ENCODE measurements at regions not wholly inside any gene's neighbourhood (a gene's known extent, or its start where the extent isn't known, plus 50 kb on each side); places are given as distances from the start of the nearest gene placed in this dataset.

DNA sequence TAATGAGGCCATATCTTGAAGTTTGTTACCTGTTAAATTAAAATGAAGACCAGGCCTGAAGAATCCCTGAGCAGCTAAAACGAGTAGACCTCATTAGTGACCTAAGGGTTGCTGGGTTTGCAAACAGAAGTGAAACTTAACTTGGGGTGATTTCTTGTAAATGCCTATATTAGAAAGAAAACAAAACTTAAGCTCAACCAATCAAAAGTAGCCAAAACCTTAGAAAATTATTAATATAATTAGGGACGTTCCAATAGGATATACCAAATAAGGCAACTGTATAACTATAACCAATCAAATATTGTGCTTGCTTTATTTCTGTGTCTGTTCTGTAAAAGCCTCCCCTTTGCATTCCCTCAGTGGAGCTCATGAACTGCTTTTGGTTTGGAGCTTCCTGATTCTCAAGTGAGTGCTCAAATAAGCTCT lies 137.9 kb upstream of the VRK2 start:
- peaks cover 6% of the 10 kb centered on the region for H3K9me3 Mint-ChIP-seq
- H3K36me3 Mint-ChIP-seq (ENCODE audit: low read depth), result no peaks in the 10 kb centered on the region
- peaks cover 35% of the 10 kb centered on the region for H3K4me1 Mint-ChIP-seq
- DNase-seq, result no peak
- intact Hi-C loops (cut with micrococcal nuclease), result loop anchor here (1.0 to 10.0 kb wide), 6 partner anchors 138 to 1274 kb away; partner anchors contain the start of gene VRK2
- peak overlapping the region; percentile 85 for H3K27ac Mint-ChIP-seq
- H3K27me3 Mint-ChIP-seq, result no peaks in the 10 kb centered on the region
- TF ChIP-seq, protein P1, sequence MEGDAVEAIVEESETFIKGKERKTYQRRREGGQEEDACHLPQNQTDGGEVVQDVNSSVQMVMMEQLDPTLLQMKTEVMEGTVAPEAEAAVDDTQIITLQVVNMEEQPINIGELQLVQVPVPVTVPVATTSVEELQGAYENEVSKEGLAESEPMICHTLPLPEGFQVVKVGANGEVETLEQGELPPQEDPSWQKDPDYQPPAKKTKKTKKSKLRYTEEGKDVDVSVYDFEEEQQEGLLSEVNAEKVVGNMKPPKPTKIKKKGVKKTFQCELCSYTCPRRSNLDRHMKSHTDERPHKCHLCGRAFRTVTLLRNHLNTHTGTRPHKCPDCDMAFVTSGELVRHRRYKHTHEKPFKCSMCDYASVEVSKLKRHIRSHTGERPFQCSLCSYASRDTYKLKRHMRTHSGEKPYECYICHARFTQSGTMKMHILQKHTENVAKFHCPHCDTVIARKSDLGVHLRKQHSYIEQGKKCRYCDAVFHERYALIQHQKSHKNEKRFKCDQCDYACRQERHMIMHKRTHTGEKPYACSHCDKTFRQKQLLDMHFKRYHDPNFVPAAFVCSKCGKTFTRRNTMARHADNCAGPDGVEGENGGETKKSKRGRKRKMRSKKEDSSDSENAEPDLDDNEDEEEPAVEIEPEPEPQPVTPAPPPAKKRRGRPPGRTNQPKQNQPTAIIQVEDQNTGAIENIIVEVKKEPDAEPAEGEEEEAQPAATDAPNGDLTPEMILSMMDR (IDR thresholded peaks at IDR 0.05), result no peak
- ChIA-PET POLR2A (interaction anchor here (1.0 to 4.7 kb wide), 4 partner anchors 115 to 332 kb away, joined by 3 to 57 read pairs (median 4); partner anchors contain the start of genes FANCL and VRK2), CTCF (interaction anchor here (0.7 to 2.5 kb wide), 4 partner anchors 9 to 1117 kb away, joined by 3 to 10 read pairs (median 5); partner anchors contain the start of gene VRK2)
- peak overlapping the region; percentile 13 for H3K4me3 Mint-ChIP-seq
- peak; percentile 81 for ATAC-seq (ENCODE audit: low read depth)

DNA sequence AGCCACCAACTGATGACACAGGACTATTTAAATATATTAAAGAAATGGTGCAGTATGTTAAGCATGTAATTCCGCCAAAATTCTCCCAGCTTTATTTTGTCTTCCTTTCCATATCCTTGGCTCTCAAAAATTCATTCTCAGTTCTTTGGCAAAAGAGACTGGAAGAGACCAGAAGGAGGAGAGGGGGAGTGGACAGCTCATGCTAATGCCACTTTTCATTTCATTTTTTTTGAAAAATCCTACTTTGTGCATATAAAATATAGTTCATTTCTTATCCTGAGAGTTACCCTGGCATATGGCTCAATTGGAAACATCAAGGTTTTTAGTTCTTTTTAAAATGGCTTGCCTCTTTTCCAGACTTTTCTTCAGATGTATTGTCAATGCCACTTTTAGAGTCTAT lies 128.5 kb upstream of the VRK2 start:
- no peaks in the 10 kb centered on the region for H3K36me3 Mint-ChIP-seq (ENCODE audit: low read depth)
- H3K4me3 Mint-ChIP-seq, result no peak overlapping the region
- ATAC-seq (ENCODE audit: low read depth) (no peak), DNase-seq (no peak)
- no peaks in the 10 kb centered on the region for H3K4me1 Mint-ChIP-seq
- H3K27ac Mint-ChIP-seq, result no peak overlapping the region
- POLR2A ChIA-PET, result interaction anchor here (0.9 kb wide), 1 partner anchor 128 kb away, joined by 4 read pairs; the partner anchor contains the start of gene VRK2
- H3K9me3 Mint-ChIP-seq, result no peaks in the 10 kb centered on the region
- TF ChIP-seq, protein P1 (IDR thresholded peaks at IDR 0.05), result no peak
- no peaks in the 10 kb centered on the region for H3K27me3 Mint-ChIP-seq
- CTCF ChIA-PET, result interaction anchor here (1.4 to 1.6 kb wide), 2 partner anchors 10 to 12 kb away, joined by 4 read pairs; no protein-coding TSS in a partner anchor
- intact Hi-C loops (cut with micrococcal nuclease), result no loop called here

DNA sequence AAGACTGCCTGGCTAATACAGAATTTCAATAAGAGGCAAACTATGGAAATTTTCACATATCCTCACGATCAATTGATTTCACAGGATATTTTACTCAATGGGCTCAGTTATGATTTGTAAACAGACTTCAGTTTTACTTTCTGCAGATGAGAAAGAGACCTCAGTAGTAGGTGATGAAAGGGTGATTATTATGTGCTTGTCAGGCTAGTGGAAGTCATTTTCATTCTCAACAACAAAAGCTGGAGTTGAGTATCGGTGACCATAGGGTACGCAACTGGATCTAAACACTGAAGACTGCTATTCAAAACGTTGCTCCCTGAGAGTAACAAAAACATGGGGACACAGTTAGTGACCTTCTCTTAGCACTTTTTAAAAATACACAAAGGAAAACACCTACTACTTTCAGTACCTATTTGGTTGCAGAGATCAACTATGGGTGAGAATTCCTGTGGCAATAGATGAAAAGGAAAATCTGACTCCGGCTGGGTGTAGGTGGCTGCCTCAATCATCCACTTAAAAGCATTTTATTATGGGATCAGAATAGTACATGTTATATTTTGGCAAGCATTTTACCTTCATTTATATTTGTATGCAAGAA lies 126.2 kb upstream of the VRK2 start:
- H3K4me3 Mint-ChIP-seq, result no peak overlapping the region
- H3K4me1 Mint-ChIP-seq, result peaks cover 5% of the 10 kb centered on the region
- CTCF ChIA-PET, result no interaction called here
- POLR2A ChIA-PET, result no interaction called here
- no peaks in the 10 kb centered on the region for H3K27me3 Mint-ChIP-seq
- peaks cover 2% of the 10 kb centered on the region for H3K9me3 Mint-ChIP-seq
- intact Hi-C loops (cut with micrococcal nuclease), result no loop called here
- no peaks in the 10 kb centered on the region for H3K36me3 Mint-ChIP-seq (ENCODE audit: low read depth)
- ATAC-seq (ENCODE audit: low read depth) (no peak), DNase-seq (no peak)
- H3K27ac Mint-ChIP-seq, result no peak overlapping the region
- TF ChIP-seq, protein P1 (IDR thresholded peaks at IDR 0.05), result no peak

DNA sequence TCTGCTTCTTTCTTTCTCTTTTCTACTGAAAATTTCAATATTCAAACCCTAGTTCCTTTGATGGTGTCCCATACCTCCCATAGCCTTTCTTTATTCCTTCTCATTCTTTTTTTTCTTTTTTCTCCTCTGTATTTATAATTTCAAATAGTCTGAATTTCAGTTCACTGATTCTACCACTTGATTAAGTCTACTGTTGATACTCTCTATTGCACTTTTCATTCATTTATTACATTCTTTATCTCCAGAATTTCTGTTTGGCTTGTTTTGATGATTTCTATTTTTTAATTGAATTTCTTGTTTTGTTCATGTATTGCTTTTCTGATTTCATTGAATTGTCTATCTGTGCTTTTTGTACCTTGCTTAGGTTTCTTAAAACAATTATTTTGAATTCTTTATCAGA lies 111.9 kb upstream of the VRK2 start:
- Mint-ChIP-seq H3K9me3 (peaks cover 32% of the 10 kb centered on the region), H3K36me3 (ENCODE audit: low read depth) (peaks cover 11% of the 10 kb centered on the region), H3K27ac (no peak overlapping the region), H3K4me1 (no peaks in the 10 kb centered on the region), H3K4me3 (no peak overlapping the region), H3K27me3 (no peaks in the 10 kb centered on the region)
- TF ChIP-seq, protein P1 (IDR thresholded peaks at IDR 0.05), result no peak
- intact Hi-C loops (cut with micrococcal nuclease), result no loop called here
- DNase-seq, result no peak
- ATAC-seq (ENCODE audit: low read depth), result no peak
- CTCF ChIA-PET, result no interaction called here
- POLR2A ChIA-PET, result no interaction called here

DNA sequence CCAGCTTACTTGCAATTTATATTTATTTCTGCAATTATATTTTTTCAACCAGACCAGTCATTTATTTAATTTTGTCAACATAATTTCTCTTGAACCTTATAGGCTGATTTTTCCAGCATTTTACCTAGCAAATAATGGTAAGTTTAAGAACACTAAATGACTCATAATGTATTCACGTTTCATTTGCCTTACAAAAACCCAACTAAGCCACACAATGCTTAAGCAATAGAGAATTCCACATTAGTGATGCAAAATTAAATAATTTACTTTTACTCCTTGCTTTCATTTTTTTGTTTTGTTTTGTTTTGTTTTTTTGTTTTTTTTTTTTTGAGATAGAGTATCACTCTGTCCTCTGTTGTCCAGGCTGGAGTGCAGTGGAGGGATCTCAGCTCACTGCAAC lies 110.4 kb upstream of the VRK2 start:
- Mint-ChIP-seq H3K27me3 (no peaks in the 10 kb centered on the region), H3K27ac (no peak overlapping the region), H3K4me1 (no peaks in the 10 kb centered on the region), H3K9me3 (peaks cover 27% of the 10 kb centered on the region), H3K36me3 (ENCODE audit: low read depth) (peaks cover 11% of the 10 kb centered on the region), H3K4me3 (no peak overlapping the region)
- DNase-seq (no peak), ATAC-seq (ENCODE audit: low read depth) (no peak)
- ChIA-PET POLR2A (no interaction called here), CTCF (no interaction called here)
- intact Hi-C loops (cut with micrococcal nuclease), result no loop called here
- TF ChIP-seq, protein P1 (IDR thresholded peaks at IDR 0.05), result no peak

Data from activated B cell treated with CpG ODN at 0.5 μM for 24 hours (primary cell).